MM.1S (cell line): ENCODE measurements at regions not wholly inside any gene's neighbourhood (a gene's known extent, or its start where the extent isn't known, plus 50 kb on each side); places are given as distances from the start of the nearest gene placed in this dataset.

Experiments used
- DNase-seq: peaks from one replicate; pipeline ENCODE4 v3.0.0-alpha.2; 2015
- H2AFZ ChIP-seq: fragments of 300-600 bp; sonication (generic); 2 replicates; pipeline ENCODE4 v1.6.0; 2016; ENCODE audit warnings: antibody characterized with exemption, low read length
- H3F3A ChIP-seq: fragments of 300-600 bp; sonication (generic); 2 replicates; pipeline ENCODE4 v1.6.1; 2016; ENCODE audit warnings: mild to moderate bottlenecking, antibody characterized with exemption, low read length, moderate library complexity, mixed read lengths; ENCODE audit not compliant: insufficient read depth
- H3K27ac ChIP-seq: fragments of 300-600 bp; sonication (generic); 2 replicates; pipeline ENCODE4 v1.5.1; 2016; ENCODE audit warnings: mild to moderate bottlenecking, low read length
- H3K27me3 ChIP-seq: fragments of 300-600 bp; sonication (generic); replicated peaks from 2 replicates; pipeline ENCODE4 v1.6.0; 2016; ENCODE audit warnings: low read length; ENCODE audit not compliant: insufficient read depth
- H3K36me3 ChIP-seq: fragments of 300-600 bp; sonication (generic); replicated peaks from 2 replicates; pipeline ENCODE4 v1.6.1; 2016; ENCODE audit warnings: mild to moderate bottlenecking, low read length, mixed read lengths; ENCODE audit not compliant: insufficient read depth
- H3K4me1 ChIP-seq: fragments of 300-600 bp; sonication (generic); 2 replicates; pipeline ENCODE4 v1.6.1; 2016; ENCODE audit warnings: low read length, mixed read lengths
- H3K4me2 ChIP-seq: fragments of 300-600 bp; sonication (generic); 2 replicates; pipeline ENCODE4 v1.6.0; 2016; ENCODE audit warnings: low read depth, low read length
- H3K4me3 ChIP-seq: fragments of 300-600 bp; sonication (generic); 2 replicates; pipeline ENCODE4 v1.5.1; 2016; ENCODE audit warnings: low read length, mixed read lengths
- H3K79me2 ChIP-seq: fragments of 300-600 bp; sonication (generic); 2 replicates; pipeline ENCODE4 v1.6.1; 2016; ENCODE audit warnings: mixed run types, low read length, mixed read lengths
- H3K9ac ChIP-seq: fragments of 300-600 bp; sonication (generic); 2 replicates; pipeline ENCODE4 v1.6.1; 2016; ENCODE audit warnings: low read length, mixed read lengths
- H3K9me2 ChIP-seq: fragments of 300-600 bp; sonication (generic); replicated peaks from 2 replicates; pipeline ENCODE4 v1.6.1; 2016; ENCODE audit warnings: mild to moderate bottlenecking, low read length, mixed read lengths; ENCODE audit not compliant: insufficient read depth
- H3K9me3 ChIP-seq: fragments of 300-600 bp; sonication (generic); replicated peaks from 2 replicates; pipeline ENCODE4 v1.6.1; 2016; ENCODE audit warnings: mild to moderate bottlenecking, low read length, mixed read lengths; ENCODE audit not compliant: insufficient read depth
- H4K20me1 ChIP-seq: fragments of 300-600 bp; sonication (generic); 2 replicates; pipeline ENCODE4 v1.6.1; 2016; ENCODE audit warnings: mild to moderate bottlenecking, low read length, moderate library complexity, mixed read lengths; ENCODE audit not compliant: insufficient read depth
- EZH2 ChIP-seq: fragments of 300-600 bp; sonication (generic); optimal IDR thresholded peaks from 2 replicates; pipeline ENCODE3; 2017; ENCODE audit warnings: low read depth, mild to moderate bottlenecking, antibody characterized with exemption, low read length, mixed read lengths
- EZH2phosphoT487 ChIP-seq: fragments of 300-600 bp; sonication (generic); IDR thresholded peaks from 2 replicates; pipeline ENCODE4 v1.6.1; 2018; ENCODE audit warnings: antibody characterized with exemption, low read length
- TF ChIP-seq, protein P1 (sequence below): fragments of 300-600 bp; sonication (generic); IDR thresholded peaks from 2 replicates; pipeline ENCODE4 v1.5.1; 2016; ENCODE audit warnings: antibody characterized with exemption, low read length, mixed read lengths

DNA sequence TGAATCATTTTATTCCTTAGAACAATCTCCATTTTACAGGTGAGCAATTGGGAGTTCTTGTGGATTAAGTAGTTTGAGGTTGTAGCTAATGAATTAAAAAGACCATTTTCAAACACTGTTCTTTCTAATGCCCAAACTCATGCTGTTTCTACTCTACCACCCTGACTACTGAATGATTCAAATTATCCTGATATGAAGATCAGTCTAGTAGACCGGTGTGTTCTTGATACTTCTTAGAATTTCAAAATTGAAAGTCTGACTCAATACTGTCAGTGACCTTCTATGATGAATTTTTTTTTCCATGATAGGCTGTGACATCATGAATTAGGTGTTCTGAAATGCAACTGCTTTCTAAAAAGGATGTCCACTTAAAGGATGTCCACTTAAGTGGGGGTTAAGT is 515.5 kb downstream of the DMAC1 start:
- no peaks in the 10 kb centered on the region for H3K36me3 ChIP-seq
- H3K9ac ChIP-seq = no peak overlapping the region
- no peaks in the 10 kb centered on the region for H3F3A ChIP-seq
- no peaks in the 10 kb centered on the region for H3K9me3 ChIP-seq
- no peaks in the 10 kb centered on the region for H4K20me1 ChIP-seq
- H3K4me1 ChIP-seq = no peaks in the 10 kb centered on the region
- H3K79me2 ChIP-seq = no peaks in the 10 kb centered on the region
- no peak overlapping the region for H3K4me3 ChIP-seq
- DNase-seq = no peak
- H2AFZ ChIP-seq = no peak overlapping the region
- TF ChIP-seq EZH2phosphoT487 = no peak
- no peak for TF ChIP-seq EZH2
- TF ChIP-seq, protein P1, sequence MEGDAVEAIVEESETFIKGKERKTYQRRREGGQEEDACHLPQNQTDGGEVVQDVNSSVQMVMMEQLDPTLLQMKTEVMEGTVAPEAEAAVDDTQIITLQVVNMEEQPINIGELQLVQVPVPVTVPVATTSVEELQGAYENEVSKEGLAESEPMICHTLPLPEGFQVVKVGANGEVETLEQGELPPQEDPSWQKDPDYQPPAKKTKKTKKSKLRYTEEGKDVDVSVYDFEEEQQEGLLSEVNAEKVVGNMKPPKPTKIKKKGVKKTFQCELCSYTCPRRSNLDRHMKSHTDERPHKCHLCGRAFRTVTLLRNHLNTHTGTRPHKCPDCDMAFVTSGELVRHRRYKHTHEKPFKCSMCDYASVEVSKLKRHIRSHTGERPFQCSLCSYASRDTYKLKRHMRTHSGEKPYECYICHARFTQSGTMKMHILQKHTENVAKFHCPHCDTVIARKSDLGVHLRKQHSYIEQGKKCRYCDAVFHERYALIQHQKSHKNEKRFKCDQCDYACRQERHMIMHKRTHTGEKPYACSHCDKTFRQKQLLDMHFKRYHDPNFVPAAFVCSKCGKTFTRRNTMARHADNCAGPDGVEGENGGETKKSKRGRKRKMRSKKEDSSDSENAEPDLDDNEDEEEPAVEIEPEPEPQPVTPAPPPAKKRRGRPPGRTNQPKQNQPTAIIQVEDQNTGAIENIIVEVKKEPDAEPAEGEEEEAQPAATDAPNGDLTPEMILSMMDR = no peak
- no peaks in the 10 kb centered on the region for H3K9me2 ChIP-seq
- no peak overlapping the region for H3K4me2 ChIP-seq
- H3K27ac ChIP-seq = no peak overlapping the region
- no peaks in the 10 kb centered on the region for H3K27me3 ChIP-seq

DNA sequence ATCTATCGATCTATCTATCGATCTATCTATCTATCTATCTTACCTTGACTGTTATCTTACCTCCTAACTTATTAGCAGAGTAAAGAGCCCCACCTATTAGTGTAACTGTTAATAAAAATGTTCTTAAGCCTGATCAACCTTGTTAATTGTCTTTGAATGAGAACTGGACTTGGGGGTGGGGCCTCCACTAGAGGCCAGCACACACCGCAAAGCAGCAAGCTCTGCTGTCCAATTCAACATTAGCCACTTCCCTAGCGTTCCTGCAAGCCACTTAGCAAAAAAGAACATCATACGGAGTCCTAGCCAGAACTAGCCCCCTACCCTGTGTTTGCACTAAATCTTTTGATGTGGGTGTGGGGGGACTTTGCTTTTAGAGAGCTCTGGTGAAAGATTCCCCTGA is 515.8 kb downstream of the KDM4C start:
- no peak overlapping the region for H3K4me2 ChIP-seq
- H3K27ac ChIP-seq = no peak overlapping the region
- no peaks in the 10 kb centered on the region for H3K9me3 ChIP-seq
- no peaks in the 10 kb centered on the region for H3K79me2 ChIP-seq
- H3K27me3 ChIP-seq = no peaks in the 10 kb centered on the region
- TF ChIP-seq EZH2 (no peak), EZH2phosphoT487 (no peak)
- TF ChIP-seq, protein P1 = no peak
- H3K9ac ChIP-seq = no peak overlapping the region
- no peaks in the 10 kb centered on the region for H3K4me1 ChIP-seq
- no peaks in the 10 kb centered on the region for H3F3A ChIP-seq
- H3K36me3 ChIP-seq = no peaks in the 10 kb centered on the region
- H3K4me3 ChIP-seq = no peak overlapping the region
- H3K9me2 ChIP-seq = no peaks in the 10 kb centered on the region
- H2AFZ ChIP-seq = no peak overlapping the region
- no peaks in the 10 kb centered on the region for H4K20me1 ChIP-seq
- DNase-seq = no peak

DNA sequence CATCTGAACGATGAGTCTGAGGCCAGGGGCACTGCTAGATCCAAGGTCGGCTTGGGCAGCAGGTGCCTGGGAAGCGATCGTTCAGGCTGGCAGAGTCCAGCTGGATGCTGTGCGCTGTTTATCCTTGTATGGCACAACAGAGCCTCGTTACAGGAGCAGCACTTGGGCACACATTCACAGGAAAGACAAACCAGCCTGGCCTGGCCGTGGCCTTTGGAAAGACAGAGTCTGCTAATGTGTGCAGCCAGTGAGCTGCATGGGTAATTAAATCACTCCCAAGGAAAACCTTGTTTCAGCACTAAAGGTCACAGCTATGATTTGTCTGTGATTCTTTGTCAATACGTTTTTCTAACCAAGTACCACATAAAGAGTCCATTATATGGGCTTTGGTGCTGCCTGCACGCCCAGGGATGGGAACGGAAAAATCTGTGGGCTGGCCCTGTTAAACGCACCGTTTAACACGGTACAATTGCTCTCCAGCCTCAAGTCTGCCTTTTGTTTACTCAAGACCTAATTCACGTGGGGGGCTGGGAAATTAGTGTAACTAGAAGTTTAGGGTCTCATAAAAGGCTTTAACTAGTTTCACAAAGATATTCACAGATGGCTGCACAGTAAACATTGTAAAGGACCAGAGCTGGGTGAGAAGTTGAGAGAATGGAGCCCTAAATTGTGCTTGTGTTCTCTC is 509.3 kb downstream of the KDM4C start:
- H3K79me2 ChIP-seq = no peaks in the 10 kb centered on the region
- no peaks in the 10 kb centered on the region for H3K9me2 ChIP-seq
- H3K9ac ChIP-seq = no peak overlapping the region
- H3K9me3 ChIP-seq = no peaks in the 10 kb centered on the region
- no peak for DNase-seq
- TF ChIP-seq, protein P1 = no peak
- TF ChIP-seq EZH2phosphoT487 = no peak
- no peak for TF ChIP-seq EZH2
- no peaks in the 10 kb centered on the region for H3K27me3 ChIP-seq
- H4K20me1 ChIP-seq = no peaks in the 10 kb centered on the region
- H2AFZ ChIP-seq = no peak overlapping the region
- H3F3A ChIP-seq = no peaks in the 10 kb centered on the region
- no peak overlapping the region for H3K4me3 ChIP-seq
- H3K27ac ChIP-seq = no peak overlapping the region
- H3K4me2 ChIP-seq = no peak overlapping the region
- H3K36me3 ChIP-seq = no peaks in the 10 kb centered on the region
- no peaks in the 10 kb centered on the region for H3K4me1 ChIP-seq
